ENCODE measurements at regions not wholly inside any gene's neighbourhood (a gene's known extent, or its start where the extent isn't known, plus 50 kb on each side); places are given as distances from the start of the nearest gene placed in this dataset.
"Not testable (repeated sequence)": the region's sequence is repeated elsewhere in the genome, so short reads cannot be mapped to it uniquely, and the experiment has no call there.

DNA sequence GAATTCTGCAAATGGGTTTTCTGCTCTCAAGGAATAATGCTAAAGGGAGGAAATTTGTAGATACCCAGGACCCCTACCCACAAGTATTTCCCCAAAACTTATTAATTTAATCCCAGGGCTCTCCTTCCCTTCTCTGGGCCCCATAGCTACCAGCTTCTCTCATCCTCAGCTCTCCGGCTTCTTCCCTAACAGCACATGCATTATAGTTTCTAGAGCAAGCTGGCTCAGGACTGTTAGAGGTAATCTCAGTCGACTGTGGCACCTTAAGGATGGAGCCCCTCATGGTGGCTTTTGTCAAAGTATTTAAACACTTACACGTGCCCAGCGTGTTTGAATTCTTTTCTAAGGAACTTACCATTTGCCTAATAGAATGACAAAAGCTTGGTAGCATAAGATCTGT is 252.5 kb upstream of the GAS1 start:
- ATAC-seq (no peak), DNase-seq (no peak)

DNA sequence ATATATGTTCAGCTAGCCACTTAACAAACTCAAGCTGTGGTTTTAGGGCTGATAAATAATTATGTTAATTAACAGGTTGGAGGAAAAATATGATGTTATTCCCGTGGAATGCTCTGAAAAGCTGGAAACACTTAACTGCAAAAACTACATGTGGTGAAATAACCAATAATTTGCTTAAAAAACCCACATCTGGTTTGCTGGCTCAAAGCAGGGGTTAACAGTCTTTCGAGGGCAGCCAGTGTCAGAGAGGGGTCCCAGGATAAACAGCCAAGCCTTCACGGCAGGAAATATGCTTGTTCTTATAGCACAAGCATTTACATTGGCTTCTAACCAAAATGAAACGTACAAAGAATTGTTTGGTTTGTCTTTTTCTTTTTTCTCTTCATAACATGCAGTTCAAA is 254.0 kb upstream of the GAS1 start:
- DNase-seq (no peak), ATAC-seq (no peak)

DNA sequence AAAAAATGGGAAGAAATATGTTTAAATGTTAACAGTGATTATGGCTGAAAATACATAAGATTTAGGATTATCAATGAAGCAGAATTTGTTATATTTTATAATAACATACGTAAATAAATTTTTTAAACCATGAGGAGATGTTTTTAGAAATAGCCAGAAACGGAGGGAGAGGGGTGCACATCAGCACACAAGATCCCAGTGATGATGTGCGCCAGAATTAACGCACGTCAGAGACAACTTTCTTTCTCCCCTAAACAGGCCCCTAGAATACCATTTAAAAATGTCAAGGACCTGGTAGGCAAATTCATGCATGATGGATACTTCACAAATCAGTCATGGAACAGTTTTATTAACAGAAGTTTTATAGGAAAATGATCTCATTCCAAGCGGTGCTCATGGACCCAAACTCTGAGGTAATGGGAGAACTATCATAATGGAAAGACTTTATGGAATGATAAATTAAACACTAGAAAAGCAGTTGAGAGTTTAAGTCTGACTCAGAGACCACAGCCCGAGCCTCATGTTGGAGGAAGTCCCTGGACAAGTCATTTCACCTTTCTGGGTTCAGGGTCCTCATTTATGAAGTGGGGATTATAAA is 258.9 kb upstream of the GAS1 start:
- DNase-seq, result no peak

DNA sequence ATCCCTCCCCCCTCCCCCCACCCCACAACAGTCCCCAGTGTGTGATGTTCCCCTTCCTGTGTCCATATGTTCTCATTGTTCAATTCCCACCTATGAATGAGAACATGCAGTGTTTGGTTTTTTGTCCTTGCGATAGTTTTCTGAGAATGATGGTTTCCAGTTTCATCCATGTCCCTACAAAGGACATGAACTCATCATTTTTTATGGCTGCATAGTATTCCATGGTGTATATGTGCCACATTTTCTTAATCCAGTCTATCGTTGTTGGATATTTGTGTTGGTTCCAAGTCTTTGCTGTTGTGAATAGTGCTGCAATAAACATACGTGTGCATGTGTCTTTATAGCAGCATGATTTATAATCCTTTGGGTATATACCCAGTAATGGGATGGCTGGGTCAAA is 263.4 kb upstream of the GAS1 start:
- DNase-seq, result not testable (repeated sequence)

More for the DNA sequence above, 258.9 kb upstream of the GAS1 start:
- ATAC-seq, result no peak

DNA sequence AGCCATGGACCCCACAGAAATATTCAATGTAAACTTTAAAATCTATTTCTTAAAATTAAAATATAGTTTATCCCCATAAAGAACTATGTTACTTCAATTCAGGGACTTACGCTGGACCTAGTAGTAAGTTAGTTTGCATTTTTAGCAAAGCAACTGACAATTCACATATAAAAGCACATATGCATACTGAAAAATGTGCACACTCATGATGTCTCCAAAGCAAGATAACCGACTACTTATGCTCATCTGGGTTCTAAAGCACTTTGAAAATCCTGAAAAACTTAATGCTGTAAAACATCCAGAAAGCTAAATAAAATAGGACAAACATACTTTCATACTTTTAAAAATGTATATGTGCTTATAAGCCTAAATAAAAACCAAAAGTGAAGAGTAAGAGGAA is 264.4 kb upstream of the GAS1 start:
- ATAC-seq (no peak), DNase-seq (no peak)

More for the DNA sequence above, 263.4 kb upstream of the GAS1 start:
- not testable (repeated sequence) for ATAC-seq

DNA sequence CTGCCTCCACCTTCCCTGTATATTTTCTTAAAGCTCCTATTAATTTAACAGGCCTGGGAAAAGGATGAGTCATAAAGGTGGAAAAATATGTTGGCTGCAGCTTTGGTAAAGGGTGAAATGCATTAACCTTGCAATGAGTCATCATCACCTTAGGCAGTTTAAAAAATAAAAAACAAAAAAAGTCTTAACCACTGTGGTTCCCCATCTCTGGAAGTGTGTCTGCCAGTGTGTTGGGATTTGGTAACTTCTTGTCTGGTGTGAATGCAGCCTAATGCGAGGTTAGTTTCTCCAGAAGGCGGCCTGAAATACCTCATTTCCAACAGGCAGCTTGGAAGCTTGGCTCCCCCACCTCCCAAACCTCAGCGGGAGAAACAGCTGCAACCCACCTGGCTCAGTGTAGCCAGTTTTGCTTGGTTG is 265.3 kb upstream of the GAS1 start:
- ATAC-seq (no peak), DNase-seq (no peak)

DNA sequence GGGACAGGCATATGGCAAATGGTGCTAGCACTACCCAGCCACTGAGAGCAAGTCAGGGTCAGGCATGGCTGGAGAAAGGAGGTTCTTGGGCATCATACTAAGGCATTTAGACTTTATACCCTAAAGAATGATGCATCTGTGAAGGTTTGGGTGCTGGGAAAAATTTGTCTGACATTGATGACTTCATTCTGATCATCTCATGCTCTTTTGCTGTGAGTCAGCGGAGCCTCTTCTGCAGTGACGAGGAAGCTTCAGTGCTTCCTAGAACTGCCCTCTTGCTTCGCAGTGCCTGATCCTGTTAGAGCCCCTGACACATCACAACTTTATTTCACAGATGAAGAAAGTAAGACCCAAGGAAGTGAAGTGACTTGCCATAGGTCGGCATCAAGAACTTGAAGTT is 266.6 kb upstream of the GAS1 start:
- no peak for DNase-seq
- no peak for ATAC-seq

DNA sequence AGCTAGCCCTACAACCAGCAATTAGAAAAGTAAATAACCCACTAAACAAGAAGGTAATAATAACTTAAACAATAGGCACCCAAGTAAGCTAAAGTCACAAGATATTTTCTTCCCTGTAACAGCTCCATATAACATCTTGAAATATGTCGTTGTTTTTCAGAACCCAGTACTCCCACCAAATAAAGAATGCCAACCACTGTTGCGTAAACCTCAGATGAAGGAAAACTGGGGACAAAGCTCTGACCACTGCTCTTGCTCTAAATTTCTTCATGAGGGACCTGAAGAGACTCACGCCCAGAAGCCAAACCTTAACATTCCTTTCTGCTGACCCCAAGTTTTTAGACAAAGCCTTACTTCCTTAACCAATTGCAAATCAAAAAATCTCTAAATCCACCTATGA is 267.7 kb upstream of the GAS1 start:
- no peak for DNase-seq
- ATAC-seq, result no peak

DNA sequence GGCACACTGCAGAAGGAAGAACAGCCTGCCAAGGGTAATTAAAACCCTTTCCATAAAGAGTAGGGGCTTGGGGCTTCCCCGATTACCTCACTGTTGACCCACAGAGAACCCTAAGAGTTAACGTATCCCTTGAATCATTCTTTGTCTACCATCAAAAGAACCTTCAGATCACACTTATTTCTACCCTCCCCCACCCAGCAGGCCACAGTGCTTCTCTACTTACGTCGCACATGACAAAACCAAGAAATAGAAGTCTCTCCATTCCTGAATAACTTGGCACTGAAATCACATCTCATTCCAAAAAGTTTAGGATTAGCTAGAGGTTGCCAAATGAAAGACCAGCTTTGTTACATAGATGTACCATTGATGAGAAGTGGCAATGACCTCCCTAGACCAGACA is 268.7 kb upstream of the GAS1 start:
- ATAC-seq, result no peak
- DNase-seq, result no peak

DNA sequence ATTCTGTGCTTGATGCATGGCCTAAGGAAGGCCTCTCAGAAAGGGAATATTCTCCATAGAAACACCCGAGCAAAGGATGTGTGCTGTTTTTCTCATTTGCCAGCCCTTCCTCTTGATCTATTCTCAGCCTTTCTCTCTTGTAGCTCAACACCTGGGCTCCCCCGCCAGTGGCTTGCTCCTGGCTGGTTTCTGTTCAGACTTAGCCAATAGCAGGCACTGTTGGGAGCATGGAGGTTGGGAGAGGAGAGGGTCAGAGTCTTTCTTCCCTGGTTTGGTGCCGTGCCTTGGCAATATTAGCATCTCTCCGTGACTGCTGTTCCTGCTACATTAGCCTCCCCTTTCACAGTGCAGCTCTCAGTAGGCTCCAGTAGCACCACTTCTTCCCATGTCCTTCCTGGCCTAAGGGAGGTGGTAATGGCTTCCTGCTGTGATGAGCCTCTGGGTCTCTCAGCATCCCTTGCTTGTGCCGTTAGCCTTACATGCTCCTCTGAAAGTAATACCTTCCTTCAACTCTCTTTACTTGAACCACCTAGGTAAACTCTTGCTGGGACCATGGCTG is 269.7 kb upstream of the GAS1 start:
- ATAC-seq (no peak), DNase-seq (no peak)

DNA sequence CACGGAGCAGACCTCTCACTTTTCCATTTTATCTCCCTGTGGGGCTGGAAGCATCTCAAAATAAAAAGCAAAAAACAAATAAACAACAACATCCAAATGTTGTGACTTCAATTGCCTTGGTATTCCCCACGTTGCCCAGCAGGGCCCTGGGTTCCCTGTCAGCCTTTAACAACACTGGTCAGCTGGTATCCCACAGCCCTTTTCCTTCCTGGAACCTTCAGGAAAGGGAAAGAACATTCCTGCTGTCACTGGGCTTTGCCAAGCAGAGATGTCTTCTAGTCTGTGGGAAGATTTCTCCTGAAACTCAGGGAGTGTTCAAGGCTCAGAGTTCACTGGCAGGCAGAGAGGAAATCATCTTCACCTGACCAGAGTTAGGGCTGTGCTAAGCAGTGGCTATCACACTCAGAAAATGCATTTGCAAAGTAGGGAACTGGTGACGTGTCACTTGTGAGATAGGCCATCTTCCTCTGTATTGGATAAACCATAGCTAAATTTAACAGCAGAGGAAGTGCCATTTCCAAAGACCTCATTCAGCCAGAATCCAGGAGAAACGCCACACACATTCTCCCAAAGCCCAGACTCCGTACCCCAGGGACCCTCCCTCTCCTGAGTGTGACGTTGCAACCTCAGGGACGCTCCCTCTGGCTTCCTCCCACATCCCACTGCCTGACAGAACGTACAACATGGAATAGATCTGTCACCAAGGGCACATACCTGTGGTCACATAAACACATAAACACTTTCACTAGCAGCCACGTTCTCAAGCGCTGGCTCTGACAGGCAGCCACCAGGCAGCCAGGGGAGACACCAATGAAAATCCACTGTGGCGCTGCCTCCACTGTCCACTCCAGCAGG is 274.0 kb upstream of the DAPK1 start:
- ATAC-seq, result no peak
- DNase-seq, result no peak

DNA sequence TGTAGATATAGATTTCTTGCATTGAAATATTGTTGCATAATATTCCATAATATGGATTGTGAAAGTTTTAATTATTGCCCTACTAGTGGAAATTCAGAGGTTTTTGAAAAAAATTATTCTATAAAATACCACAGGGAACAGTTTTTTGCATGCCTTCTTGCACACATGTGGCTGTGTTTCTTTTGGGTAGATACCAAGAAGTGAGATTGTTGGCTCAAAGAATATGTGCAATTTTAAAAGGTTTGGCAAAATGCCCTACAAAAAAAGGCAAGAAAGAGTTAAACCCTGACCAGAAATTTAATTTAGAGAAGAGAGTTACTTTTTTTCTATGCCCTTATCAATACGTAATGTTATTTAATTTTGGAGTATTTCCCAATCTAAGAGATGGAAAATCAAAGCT is 270.8 kb upstream of the DAPK1 start:
- DNase-seq (no peak), ATAC-seq (no peak)

DNA sequence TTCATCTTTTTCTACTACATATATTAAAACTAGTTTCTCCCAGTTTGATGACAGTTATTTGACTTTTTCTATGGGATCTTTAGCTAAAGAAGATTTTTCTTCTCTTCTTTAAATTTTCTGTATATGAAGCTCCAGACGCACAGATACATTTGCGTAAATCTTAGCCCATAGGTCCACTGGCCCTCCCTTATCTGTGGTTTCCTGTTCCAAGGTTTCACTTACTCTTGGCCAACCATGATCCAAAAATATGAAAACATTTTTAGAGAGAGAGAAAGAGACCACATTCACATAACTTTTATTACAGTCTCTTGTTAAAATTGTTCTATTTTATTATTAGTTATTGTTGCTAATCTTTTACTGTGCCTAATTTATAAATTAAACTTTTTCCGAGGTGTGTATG is 270.2 kb upstream of the DAPK1 start:
- no peak for ATAC-seq
- DNase-seq, result no peak

DNA sequence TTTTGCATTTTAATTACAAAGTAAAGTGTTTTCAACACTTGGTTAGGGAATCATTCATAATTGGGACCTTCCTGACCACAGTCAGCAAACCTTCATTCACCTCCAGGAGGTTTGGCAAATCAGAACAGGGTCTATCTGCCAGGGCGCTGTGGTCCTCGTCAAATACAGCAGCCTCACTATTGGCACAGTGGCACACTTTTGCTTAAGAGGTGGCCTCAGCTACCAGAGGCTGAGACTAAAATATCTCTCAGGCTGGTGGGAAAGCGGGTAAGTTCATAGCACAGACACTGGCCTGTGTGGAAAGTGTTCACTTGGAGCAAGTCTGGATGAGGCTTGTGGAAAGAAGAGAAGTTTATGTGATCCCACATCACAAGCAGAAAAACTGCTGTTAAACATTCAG is 268.6 kb upstream of the DAPK1 start:
- ATAC-seq, result no peak
- no peak for DNase-seq

DNA sequence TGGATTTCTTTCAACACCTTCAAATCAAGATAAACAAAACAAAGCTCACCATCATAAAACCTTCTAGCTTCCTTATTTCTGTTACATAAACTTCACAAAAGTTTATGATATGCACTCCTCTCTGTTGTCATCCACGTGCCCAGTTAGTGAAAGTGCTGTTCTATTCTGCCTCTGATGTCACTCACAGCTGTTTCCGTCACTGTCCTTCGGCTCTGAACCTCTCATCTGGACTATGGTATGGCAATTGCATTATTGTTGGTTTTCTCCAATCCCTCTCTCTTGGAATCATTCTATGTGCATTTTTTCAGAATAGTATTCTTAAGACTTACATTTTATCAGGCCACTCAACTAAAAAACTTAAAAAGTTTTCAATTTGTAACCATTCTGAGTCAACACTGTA is 264.2 kb upstream of the DAPK1 start:
- no peak for ATAC-seq
- DNase-seq, result no peak

DNA sequence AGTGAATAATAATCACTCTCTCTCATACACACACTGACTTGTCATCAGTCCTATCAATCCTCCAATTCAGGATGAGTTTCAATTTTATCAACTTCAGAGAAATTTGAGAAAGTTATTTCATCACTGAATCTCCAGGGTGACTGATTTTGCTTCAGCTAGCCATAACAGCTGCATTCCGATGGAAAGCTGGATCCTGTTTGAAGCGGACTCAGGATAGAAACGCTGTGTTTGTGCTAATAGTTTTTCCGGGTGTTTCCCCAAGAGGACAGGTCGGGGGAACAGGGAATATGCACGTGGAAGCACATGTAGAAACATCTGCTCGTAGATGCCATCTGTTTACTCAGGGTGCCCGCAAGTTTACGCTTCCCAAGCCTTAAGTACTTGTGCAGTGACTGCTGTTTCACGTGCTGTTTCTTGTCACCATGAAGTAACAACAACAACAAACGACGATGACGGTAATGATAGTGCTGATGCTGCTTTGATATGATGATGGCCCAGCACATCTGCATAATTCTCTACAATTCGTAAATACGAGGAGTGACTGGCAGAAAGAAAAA is 263.7 kb upstream of the DAPK1 start:
- no peak for ATAC-seq
- DNase-seq, result no peak

DNA sequence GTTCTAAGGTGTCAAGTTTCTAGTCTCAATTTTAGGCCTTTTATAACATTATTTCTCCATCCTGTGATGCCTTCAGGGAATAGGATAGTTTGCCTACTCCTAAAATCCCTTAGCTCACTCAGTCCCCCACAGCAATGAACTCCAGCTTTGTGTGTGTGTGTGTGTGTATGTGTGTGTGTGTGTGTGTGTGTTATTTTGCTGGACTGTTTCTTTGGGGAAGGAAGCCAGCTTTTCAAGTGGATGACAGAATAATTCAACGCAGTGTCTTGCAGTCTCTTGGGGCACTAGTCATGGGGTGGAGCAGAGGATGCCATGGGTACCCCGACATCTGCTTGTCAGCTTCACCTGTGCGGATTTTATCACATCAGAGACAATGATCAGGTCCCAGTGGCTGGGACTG is 262.8 kb upstream of the DAPK1 start:
- DNase-seq (no peak), ATAC-seq (no peak)

DNA sequence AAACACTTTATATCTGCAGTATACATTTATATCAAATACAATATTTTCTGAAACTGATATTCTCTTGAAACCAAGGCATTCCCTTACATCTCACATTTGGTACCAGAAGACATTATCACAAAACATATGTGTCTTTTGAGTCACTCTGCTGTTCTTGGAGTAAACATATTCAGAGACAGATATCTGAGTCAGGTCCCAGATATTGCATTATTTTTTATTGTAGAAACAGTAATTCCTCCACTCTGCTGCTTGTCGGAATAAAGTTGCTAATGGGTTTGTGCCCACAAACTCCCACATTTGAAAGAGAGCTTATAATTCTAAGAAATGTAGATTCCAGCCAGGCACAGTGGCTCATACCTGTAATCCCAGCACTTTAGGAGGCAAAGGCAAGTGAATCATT is 261.1 kb upstream of the DAPK1 start:
- no peak for ATAC-seq
- no peak for DNase-seq

DNA sequence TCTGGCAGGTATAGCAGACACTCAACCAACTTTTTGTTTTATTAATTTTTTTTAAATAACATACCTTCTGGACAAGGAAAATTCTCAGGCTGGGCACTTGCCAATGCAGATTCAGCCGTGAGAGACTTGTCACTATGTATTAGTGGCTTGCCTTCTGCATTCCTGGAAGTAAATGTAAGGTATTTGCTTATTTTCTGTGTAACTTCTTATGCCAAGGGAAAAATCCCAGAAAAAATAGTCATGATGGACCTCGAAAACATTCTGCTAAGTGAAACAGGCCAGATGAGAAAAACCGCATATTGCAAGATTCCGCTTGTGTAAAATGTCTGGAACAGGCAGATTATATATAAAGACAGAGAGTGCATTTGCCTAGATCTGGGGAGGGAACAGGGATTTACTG is 260.3 kb upstream of the DAPK1 start:
- ATAC-seq (no peak), DNase-seq (no peak)

DNA sequence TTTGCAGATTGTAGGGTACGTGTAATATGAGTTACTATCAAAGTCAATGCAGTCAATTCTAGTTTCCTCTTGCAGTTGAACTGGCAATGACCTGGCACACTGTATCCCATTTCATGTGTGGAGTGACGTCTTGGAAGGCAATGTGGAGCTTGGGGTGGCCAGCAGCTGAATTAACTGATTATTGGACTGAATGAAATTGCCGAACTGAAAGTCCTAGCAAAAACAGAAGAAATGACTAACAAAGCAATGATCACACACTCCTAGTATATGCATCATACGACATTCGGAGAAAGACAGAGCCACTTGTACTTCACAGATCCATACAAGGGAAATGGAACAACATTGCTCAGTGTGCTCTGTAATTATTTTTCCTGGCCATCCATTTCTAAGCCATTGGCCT is 259.1 kb upstream of the DAPK1 start:
- DNase-seq (no peak), ATAC-seq (no peak)

DNA sequence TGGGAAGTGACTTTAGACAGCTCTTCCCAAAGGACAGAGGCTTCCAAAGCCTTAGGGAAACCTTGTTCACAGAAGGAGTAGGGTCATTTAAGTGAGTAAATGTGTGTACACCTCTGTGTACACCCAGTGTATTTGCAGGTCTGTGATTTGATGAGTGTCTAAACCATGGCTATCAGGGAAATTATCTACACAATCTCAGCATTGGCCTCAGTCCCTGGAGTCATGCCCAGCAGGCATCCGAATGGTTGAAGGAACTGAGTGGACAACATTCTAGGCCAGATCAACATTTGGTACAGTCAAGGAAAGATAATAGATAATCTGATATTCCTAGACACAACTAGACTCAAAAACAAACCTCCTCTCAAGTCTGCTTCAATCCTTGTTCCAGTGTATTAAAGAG is 258.4 kb upstream of the DAPK1 start:
- ATAC-seq, result no peak

DNA sequence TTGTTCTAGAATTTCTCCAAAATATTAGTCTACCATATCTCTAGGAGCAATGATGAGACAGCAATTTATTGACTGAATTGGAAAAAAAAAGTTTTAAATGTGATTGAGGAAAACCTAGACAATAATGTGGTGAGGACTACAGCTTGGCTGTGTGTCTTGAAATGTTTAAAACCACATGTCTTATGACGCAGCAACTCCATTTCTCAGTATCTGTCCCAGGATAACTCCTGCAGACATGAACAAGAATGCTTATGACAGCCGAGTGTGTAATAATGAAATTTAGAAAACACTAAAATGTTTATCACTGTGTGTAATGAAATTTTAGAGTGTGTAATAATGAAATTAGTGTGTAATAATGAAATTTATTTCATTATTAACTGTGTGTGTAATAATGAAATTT is 254.1 kb upstream of the DAPK1 start:
- ATAC-seq (no peak), DNase-seq (no peak)

More for the DNA sequence above, 258.4 kb upstream of the DAPK1 start:
- no peak for DNase-seq

DNA sequence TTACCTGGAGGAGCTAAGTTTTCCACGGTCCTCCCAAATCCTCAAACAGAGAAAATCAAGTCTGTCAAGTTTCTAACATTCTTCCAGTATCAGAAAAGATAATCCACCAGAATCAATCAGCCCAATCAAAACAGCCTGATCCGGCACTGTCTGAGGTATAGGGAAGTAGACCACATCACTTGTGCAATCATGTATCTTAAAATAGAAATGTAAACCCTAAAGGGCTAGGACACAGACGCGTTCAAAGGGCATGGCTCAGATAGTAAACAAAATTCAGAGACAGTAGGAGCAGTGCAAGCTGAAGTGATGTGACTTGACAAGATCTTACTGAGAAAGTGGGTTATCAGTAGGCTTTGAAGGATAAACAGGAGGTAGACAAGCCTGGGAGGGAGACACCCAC is 252.4 kb upstream of the DAPK1 start:
- DNase-seq, result no peak
- no peak for ATAC-seq

Measured in stimulated activated naive CD8-positive, alpha-beta T cell treated with anti-CD3 and anti-CD28 coated beads, Interleukin-15, Interleukin-2, amounts not matched to agents 100 U/mL and 50 U/mL, for 24 hours (primary cell).